NT2/D1 (cell line): ENCODE measurements at regions not wholly inside any gene's neighbourhood (a gene's known extent, or its start where the extent isn't known, plus 50 kb on each side); places are given as distances from the start of the nearest gene placed in this dataset.

Experiments
- YY1 ChIP-seq: IDR thresholded peaks from 2 replicates; pipeline ENCODE4 v1.6.1; 2011; ENCODE audit not compliant: insufficient read length, insufficient read depth
- ZNF274 ChIP-seq: IDR thresholded peaks from 2 replicates; pipeline ENCODE4 v1.6.1; 2011; ENCODE audit warnings: mild to moderate bottlenecking, low read depth, low read length

DNA sequence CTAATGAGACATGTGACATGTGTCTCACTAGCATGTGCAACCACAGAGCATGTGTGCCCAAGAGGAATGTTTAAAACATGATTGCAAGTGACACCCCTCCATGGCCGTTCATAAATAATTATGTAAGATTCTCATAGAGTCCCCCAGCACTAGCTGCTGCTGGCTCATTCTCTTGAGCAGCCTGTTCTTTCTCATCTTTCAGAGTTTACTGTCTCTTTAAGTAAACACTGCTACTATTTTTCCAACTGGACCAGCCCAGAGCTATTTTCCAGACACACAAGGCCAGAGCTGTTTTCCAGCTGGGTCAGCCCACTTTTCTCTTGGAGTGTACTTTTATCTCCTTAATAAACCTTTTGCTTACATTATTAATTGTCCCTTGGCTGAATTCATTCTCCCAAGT, 326.8 kb upstream of the DLGAP1 start:
- TF ChIP-seq YY1, result no peak
- TF ChIP-seq ZNF274, result no peak
